ENCODE measurements at regions not wholly inside any gene's neighbourhood (a gene's known extent, or its start where the extent isn't known, plus 50 kb on each side); places are given as distances from the start of the nearest gene placed in this dataset.

GRCh38 chr13:112005925-112006324, 61.0 kb upstream of the SOX1 start:
- no peak for TF ChIP-seq CTCF (IDR thresholded peaks at IDR 0.05)
- no peak for TF ChIP-seq POLR2A (IDR thresholded peaks at IDR 0.05)
